SK-N-SH treated with all-trans-retinoic acid at 6 μM for 48 hours (cell line): ENCODE measurements at regions not wholly inside any gene's neighbourhood (a gene's known extent, or its start where the extent isn't known, plus 50 kb on each side); places are given as distances from the start of the nearest gene placed in this dataset.

ENCODE experiments used
- ATAC-seq: fragments of 200-7000 bp; cut with Tn5 transposase; 3 replicates; pipeline ENCODE4 v1.9.1; 2020; ENCODE audit warnings: mild to moderate bottlenecking, moderate library complexity
- ARNTL ChIP-seq: fragments of 450-650 bp; formaldehyde crosslinking; IDR thresholded peaks from 2 replicates; pipeline ENCODE4 v1.5.0; 2020; ENCODE audit warnings: low read depth, mild to moderate bottlenecking, moderate library complexity, borderline replicate concordance
- BACH2 ChIP-seq: fragments of 250-450 bp; sonication (Bioruptor Pico); IDR thresholded peaks from 2 replicates; pipeline ENCODE4 v1.9.0; 2021; ENCODE audit warnings: mild to moderate bottlenecking, borderline replicate concordance
- CREB5 ChIP-seq: fragments of 250-450 bp; sonication (Bioruptor Pico); IDR thresholded peaks from 2 replicates; pipeline ENCODE4 v1.5.1; 2020; ENCODE audit warnings: low read depth, mild to moderate bottlenecking, moderate library complexity
- CSDC2 ChIP-seq: fragments of 250-450 bp; sonication (Bioruptor Pico); IDR thresholded peaks from 2 replicates; pipeline ENCODE4 v1.5.0; 2020; ENCODE audit warnings: mild to moderate bottlenecking, moderate library complexity
- CSRNP3 ChIP-seq: fragments of 250-450 bp; sonication (Bioruptor Pico); IDR thresholded peaks from 2 replicates; pipeline ENCODE4 v1.5.1; 2021; ENCODE audit warnings: mild to moderate bottlenecking, moderate library complexity
- ESRRG ChIP-seq: fragments of 250-450 bp; sonication (Bioruptor Pico); IDR thresholded peaks from 2 replicates; pipeline ENCODE4 v1.6.1; 2021; ENCODE audit warnings: mild to moderate bottlenecking
- GLIS3 ChIP-seq: fragments of 250-450 bp; sonication (Bioruptor Pico); IDR thresholded peaks from 2 replicates; pipeline ENCODE4 v1.5.0; 2020; ENCODE audit warnings: mild to moderate bottlenecking, moderate library complexity
- ISL1 ChIP-seq: fragments of 250-450 bp; sonication (Bioruptor Pico); IDR thresholded peaks from 2 replicates; pipeline ENCODE4 v2.1.2; 2022; ENCODE audit warnings: mild to moderate bottlenecking, moderate library complexity
- OSR1 ChIP-seq: fragments of 250-450 bp; sonication (Bioruptor Pico); IDR thresholded peaks from 2 replicates; pipeline ENCODE4 v1.8.0; 2022; ENCODE audit warnings: moderate library complexity, mild to moderate bottlenecking, inconsistent platforms
- PATZ1 ChIP-seq: fragments of 250-450 bp; sonication (Bioruptor Pico); IDR thresholded peaks from 2 replicates; pipeline ENCODE4 v1.8.0; 2020; ENCODE audit warnings: mild to moderate bottlenecking, moderate library complexity, borderline replicate concordance
- POU6F1 ChIP-seq: fragments of 250-450 bp; sonication (Bioruptor Pico); IDR thresholded peaks from 2 replicates; pipeline ENCODE4 v1.8.0; 2021; ENCODE audit warnings: low read depth, mild to moderate bottlenecking, moderate library complexity, borderline replicate concordance
- PPARA ChIP-seq: fragments of 250-450 bp; sonication (Bioruptor Pico); IDR thresholded peaks from 2 replicates; pipeline ENCODE4 v1.5.0; 2020; ENCODE audit warnings: mild to moderate bottlenecking, borderline replicate concordance
- SNAI2 ChIP-seq: fragments of 250-450 bp; sonication (Bioruptor Pico); IDR thresholded peaks from 2 replicates; pipeline ENCODE4 v1.5.0; 2020; ENCODE audit warnings: mild to moderate bottlenecking, moderate library complexity
- TCF4 ChIP-seq: fragments of 250-450 bp; sonication (Bioruptor Pico); IDR thresholded peaks from 2 replicates; pipeline ENCODE4 v1.8.0; 2021; ENCODE audit warnings: mild to moderate bottlenecking, moderate library complexity, borderline replicate concordance
- TOX ChIP-seq: fragments of 250-450 bp; sonication (Bioruptor Pico); IDR thresholded peaks from 2 replicates; pipeline ENCODE4 v1.8.0; 2021; ENCODE audit warnings: mild to moderate bottlenecking, moderate library complexity, borderline replicate concordance
- ZC3H10 ChIP-seq: fragments of 250-450 bp; sonication (Bioruptor Pico); IDR thresholded peaks from 2 replicates; pipeline ENCODE4 v1.5.1; 2021; ENCODE audit warnings: mild to moderate bottlenecking, moderate library complexity
- ZFP3 ChIP-seq: fragments of 250-450 bp; sonication (Bioruptor Pico); IDR thresholded peaks from 2 replicates; pipeline ENCODE4 v1.5.0; 2020; ENCODE audit warnings: mild to moderate bottlenecking, moderate library complexity
- ZFP30 ChIP-seq: fragments of 450-650 bp; formaldehyde crosslinking; IDR thresholded peaks from 2 replicates; pipeline ENCODE4 v1.5.0; 2022; ENCODE audit warnings: mild to moderate bottlenecking, moderate library complexity
- ZNF565 ChIP-seq: fragments of 450-650 bp; formaldehyde crosslinking; conservative IDR thresholded peaks from 2 replicates; pipeline ENCODE4 v1.5.0; 2020; ENCODE audit warnings: low read depth, mild to moderate bottlenecking, moderate library complexity
- ZNF70 ChIP-seq: fragments of 450-650 bp; formaldehyde crosslinking; IDR thresholded peaks from 2 replicates; pipeline ENCODE4 v1.5.0; 2020; ENCODE audit warnings: mild to moderate bottlenecking, moderate library complexity
- ZNF8 ChIP-seq: fragments of 450-650 bp; formaldehyde crosslinking; IDR thresholded peaks from 2 replicates; pipeline ENCODE4 v1.5.0; 2020; ENCODE audit warnings: mild to moderate bottlenecking, moderate library complexity

GRCh38 chrX:10750581-10750980 is 130.2 kb upstream of the MID1 start:
- TF ChIP-seq ZFP30 (no peak), PATZ1 (no peak), POU6F1 (CRISPR knock-in tag) (no peak), SNAI2 (CRISPR knock-in tag) (no peak), ISL1 (no peak)
- ATAC-seq: no peak

- TF ChIP-seq ZNF8 (CRISPR knock-in tag): no peak
- no peak for TF ChIP-seq CSDC2 (CRISPR knock-in tag)
- TF ChIP-seq SNAI2 (CRISPR knock-in tag): no peak
- TF ChIP-seq GLIS3 (CRISPR knock-in tag): no peak
- TF ChIP-seq POU6F1 (CRISPR knock-in tag): no peak
- no peak for TF ChIP-seq BACH2 (CRISPR knock-in tag)
- no peak for TF ChIP-seq ESRRG (CRISPR knock-in tag)
- TF ChIP-seq ZNF70 (CRISPR knock-in tag): no peak
- TF ChIP-seq ARNTL (CRISPR knock-in tag): no peak
- no peak for TF ChIP-seq ZFP3
- no peak for TF ChIP-seq TCF4 (CRISPR knock-in tag)
- ATAC-seq: no peak
Measured at GRCh38 chrX:10753116-10753515, 132.7 kb upstream of the MID1 start.

GRCh38 chrX:10754445-10754844 is 134.1 kb upstream of the MID1 start:
- TF ChIP-seq ISL1 (no peak), GLIS3 (CRISPR knock-in tag) (no peak), TCF4 (CRISPR knock-in tag) (peak; percentile 46; the same call in 1 of the 2 replicates)
- no peak for ATAC-seq

GRCh38 chrX:10755439-10756334 is 135.3 kb upstream of the MID1 start:
- no peak for TF ChIP-seq CSDC2 (CRISPR knock-in tag)
- peak; percentile 38; the same call in 1 of the 2 replicates for TF ChIP-seq PATZ1
- no peak for TF ChIP-seq ZFP30
- TF ChIP-seq ISL1: peak; percentile 93
- TF ChIP-seq OSR1 (CRISPR knock-in tag): no peak
- no peak for TF ChIP-seq POU6F1 (CRISPR knock-in tag)
- no peak for TF ChIP-seq TOX (CRISPR knock-in tag)
- no peak for TF ChIP-seq BACH2 (CRISPR knock-in tag)
- TF ChIP-seq ZFP3: no peak
- TF ChIP-seq ZC3H10 (CRISPR knock-in tag): no peak
- no peak for TF ChIP-seq ZNF565 (CRISPR knock-in tag)
- peak; percentile 81 for TF ChIP-seq CREB5 (CRISPR knock-in tag)
- no peak for TF ChIP-seq CSRNP3 (CRISPR knock-in tag)
- TF ChIP-seq ZNF8 (CRISPR knock-in tag): no peak
- no peak for TF ChIP-seq PPARA (CRISPR knock-in tag)
- TF ChIP-seq GLIS3 (CRISPR knock-in tag): no peak
- ATAC-seq: peak; percentile 92
